ENCODE measurements at regions not wholly inside any gene's neighbourhood (a gene's known extent, or its start where the extent isn't known, plus 50 kb on each side); places are given as distances from the start of the nearest gene placed in this dataset.

DNA sequence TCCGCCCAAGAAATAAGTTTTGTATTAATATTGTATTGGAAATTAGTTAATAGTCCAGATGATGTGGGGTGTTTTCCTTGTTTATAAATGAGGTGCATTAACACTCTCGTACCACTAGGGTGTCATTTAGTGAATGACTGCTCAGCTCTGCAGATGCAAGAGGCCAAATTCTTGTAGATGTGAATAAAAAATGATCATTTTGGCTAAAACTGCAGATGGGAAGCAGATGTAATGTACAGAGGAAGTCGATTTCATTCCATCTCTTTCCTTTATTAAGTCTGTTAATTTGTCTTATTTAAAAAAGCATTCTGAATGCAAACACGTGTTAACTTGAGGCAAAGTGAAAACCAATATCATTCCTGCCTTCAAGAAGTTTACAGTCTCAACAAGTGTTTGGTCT is 108.1 kb downstream of the DHX15 start:
- TF ChIP-seq, protein P1, sequence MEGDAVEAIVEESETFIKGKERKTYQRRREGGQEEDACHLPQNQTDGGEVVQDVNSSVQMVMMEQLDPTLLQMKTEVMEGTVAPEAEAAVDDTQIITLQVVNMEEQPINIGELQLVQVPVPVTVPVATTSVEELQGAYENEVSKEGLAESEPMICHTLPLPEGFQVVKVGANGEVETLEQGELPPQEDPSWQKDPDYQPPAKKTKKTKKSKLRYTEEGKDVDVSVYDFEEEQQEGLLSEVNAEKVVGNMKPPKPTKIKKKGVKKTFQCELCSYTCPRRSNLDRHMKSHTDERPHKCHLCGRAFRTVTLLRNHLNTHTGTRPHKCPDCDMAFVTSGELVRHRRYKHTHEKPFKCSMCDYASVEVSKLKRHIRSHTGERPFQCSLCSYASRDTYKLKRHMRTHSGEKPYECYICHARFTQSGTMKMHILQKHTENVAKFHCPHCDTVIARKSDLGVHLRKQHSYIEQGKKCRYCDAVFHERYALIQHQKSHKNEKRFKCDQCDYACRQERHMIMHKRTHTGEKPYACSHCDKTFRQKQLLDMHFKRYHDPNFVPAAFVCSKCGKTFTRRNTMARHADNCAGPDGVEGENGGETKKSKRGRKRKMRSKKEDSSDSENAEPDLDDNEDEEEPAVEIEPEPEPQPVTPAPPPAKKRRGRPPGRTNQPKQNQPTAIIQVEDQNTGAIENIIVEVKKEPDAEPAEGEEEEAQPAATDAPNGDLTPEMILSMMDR (IDR thresholded peaks at IDR 0.05) = peak; percentile 59
- Mint-ChIP-seq H3K9me3 (ENCODE audit: unreplicated experiment) (no peaks in the 10 kb centered on the region), H3K4me3 (ENCODE audit: unreplicated experiment) (no peak overlapping the region), H3K4me1 (ENCODE audit: unreplicated experiment) (peaks cover 18% of the 10 kb centered on the region), H3K36me3 (ENCODE audit: unreplicated experiment) (no peaks in the 10 kb centered on the region), H3K27me3 (ENCODE audit: unreplicated experiment) (peaks cover 16% of the 10 kb centered on the region), H3K27ac (ENCODE audit: unreplicated experiment) (no peak overlapping the region)
- DNase-seq (ENCODE audit: extremely low spot score, unreplicated experiment) = no peak

DNA sequence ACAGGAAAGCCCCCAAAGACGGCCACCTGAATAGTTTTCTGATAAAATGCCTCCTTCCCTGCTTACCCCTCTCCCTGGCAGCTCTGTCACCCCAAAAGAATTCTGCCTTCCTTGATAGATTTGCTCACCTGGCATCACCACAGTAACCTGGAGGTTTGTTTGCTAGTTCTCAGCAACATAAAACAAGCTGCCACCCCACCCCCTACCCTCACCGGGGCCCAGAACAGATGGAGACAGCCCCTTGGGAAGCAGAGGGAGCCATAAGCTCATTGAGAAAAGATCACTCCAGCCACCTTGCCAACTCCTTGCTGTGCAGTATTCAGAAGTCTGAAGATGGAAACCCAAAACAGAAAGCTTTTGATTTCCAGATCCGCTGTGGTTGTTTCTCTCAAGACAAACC is 108.6 kb downstream of the DHX15 start:
- TF ChIP-seq, protein P1 (IDR thresholded peaks at IDR 0.05) = no peak
- Mint-ChIP-seq H3K27ac (ENCODE audit: unreplicated experiment) (no peak overlapping the region), H3K27me3 (ENCODE audit: unreplicated experiment) (peaks cover 10% of the 10 kb centered on the region), H3K9me3 (ENCODE audit: unreplicated experiment) (no peaks in the 10 kb centered on the region), H3K4me1 (ENCODE audit: unreplicated experiment) (peaks cover 21% of the 10 kb centered on the region), H3K4me3 (ENCODE audit: unreplicated experiment) (no peak overlapping the region), H3K36me3 (ENCODE audit: unreplicated experiment) (no peaks in the 10 kb centered on the region)
- DNase-seq (ENCODE audit: extremely low spot score, unreplicated experiment) = no peak

DNA sequence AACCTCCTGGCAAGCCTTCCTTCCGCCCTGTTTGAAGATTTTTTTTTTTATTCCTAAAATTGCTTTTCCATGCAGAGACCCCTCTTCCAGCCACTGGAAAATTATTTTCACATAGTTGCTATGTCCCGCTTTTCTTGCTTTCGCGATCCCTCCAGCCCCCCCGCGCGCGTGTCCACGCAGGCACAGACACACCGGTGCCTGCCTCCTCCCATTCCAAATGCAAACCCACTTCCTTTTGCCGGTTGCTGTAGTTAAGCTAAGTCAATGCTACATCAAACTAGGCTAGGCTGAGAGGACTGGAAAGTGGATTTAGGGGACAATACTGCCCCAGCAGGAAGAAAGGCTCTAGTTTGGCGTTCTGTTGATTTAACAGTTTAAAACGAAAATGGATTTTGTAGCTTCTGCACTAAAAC is 111.0 kb downstream of the DHX15 start:
- H3K9me3 Mint-ChIP-seq (ENCODE audit: unreplicated experiment) = no peaks in the 10 kb centered on the region
- TF ChIP-seq, protein P1 (IDR thresholded peaks at IDR 0.05) = peak; percentile 37
- H3K4me3 Mint-ChIP-seq (ENCODE audit: unreplicated experiment) = peak overlapping the region; percentile 96
- H3K27ac Mint-ChIP-seq (ENCODE audit: unreplicated experiment) = peak overlapping the region; percentile 79
- no peak for DNase-seq (ENCODE audit: extremely low spot score, unreplicated experiment)
- H3K36me3 Mint-ChIP-seq (ENCODE audit: unreplicated experiment) = no peaks in the 10 kb centered on the region
- peaks cover 31% of the 10 kb centered on the region for H3K4me1 Mint-ChIP-seq (ENCODE audit: unreplicated experiment)
- H3K27me3 Mint-ChIP-seq (ENCODE audit: unreplicated experiment) = peaks cover 18% of the 10 kb centered on the region

DNA sequence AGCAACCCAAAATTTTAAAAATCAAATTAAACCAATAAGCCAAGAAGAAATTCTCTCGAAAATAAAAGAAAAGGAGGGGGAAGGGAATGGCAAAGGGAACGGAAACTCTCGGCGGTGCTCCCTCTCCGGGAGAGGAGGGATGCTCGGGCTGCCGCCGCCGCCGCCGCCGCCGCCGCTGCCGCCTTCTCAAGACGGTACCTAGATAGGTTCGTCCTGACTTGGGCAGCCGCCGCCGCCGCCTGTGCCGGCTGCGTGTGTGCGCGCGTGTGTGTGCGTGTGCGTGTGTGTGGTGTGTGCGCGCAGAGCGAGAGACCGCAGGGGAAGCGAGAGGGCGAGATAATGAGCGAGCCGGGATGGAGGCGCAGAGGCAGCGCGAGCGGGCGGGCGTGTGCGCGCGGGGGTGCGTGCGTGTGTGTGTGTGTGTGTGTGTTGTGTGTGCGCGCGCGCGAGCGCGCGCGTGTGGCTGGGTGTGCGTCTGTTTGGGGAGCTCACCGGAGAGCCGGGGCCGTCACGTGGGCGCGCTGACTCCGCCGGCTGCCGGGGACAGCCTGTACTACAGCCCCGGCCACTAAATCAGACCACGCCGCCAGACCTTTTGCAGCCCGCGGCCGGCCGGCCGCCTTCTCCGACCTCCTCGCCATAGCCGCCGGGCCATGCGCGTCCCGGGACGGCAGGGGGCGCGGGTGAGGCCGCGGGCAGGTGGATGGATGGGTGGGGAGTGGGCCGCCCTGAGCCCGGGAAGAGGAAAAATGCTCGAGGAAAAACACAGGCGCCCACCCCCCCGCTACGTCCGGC is 111.6 kb downstream of the DHX15 start:
- H3K27me3 Mint-ChIP-seq (ENCODE audit: unreplicated experiment) = peaks cover 16% of the 10 kb centered on the region
- H3K36me3 Mint-ChIP-seq (ENCODE audit: unreplicated experiment) = no peaks in the 10 kb centered on the region
- H3K4me1 Mint-ChIP-seq (ENCODE audit: unreplicated experiment) = peaks cover 25% of the 10 kb centered on the region
- DNase-seq (ENCODE audit: extremely low spot score, unreplicated experiment) = peak; percentile 92
- no peaks in the 10 kb centered on the region for H3K9me3 Mint-ChIP-seq (ENCODE audit: unreplicated experiment)
- peak overlapping the region; percentile 64 for H3K27ac Mint-ChIP-seq (ENCODE audit: unreplicated experiment)
- TF ChIP-seq, protein P1 (IDR thresholded peaks at IDR 0.05) = peak; percentile 74
- H3K4me3 Mint-ChIP-seq (ENCODE audit: unreplicated experiment) = peak overlapping the region; percentile 96

DNA sequence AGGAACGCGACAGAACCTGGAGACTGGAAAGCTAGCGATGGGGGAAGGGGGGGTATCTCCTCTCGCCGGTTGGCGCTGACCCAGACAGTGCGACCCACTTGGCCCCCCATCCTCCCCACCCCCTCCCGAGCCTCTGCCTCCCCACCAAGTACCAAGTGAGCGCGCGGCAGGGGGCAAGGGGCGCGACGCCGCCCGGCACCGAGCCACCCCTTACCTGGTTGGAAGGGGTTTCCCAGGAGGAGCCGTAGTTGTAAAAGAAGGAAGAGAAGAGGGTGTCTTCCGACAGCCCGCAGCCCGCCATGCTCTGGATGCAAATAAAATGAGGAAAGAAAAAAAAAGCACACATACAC is 112.2 kb downstream of the DHX15 start:
- Mint-ChIP-seq H3K4me1 (ENCODE audit: unreplicated experiment) (peaks cover 22% of the 10 kb centered on the region), H3K27me3 (ENCODE audit: unreplicated experiment) (peaks cover 20% of the 10 kb centered on the region), H3K9me3 (ENCODE audit: unreplicated experiment) (no peaks in the 10 kb centered on the region), H3K36me3 (ENCODE audit: unreplicated experiment) (no peaks in the 10 kb centered on the region), H3K27ac (ENCODE audit: unreplicated experiment) (peak overlapping the region; percentile 64), H3K4me3 (ENCODE audit: unreplicated experiment) (peak overlapping the region; percentile 96)
- TF ChIP-seq, protein P1 (IDR thresholded peaks at IDR 0.05) = no peak
- DNase-seq (ENCODE audit: extremely low spot score, unreplicated experiment) = no peak

Measured in osteocyte (in vitro differentiated cells).